HepG2 (cell line): ENCODE measurements at regions not wholly inside any gene's neighbourhood (a gene's known extent, or its start where the extent isn't known, plus 50 kb on each side); places are given as distances from the start of the nearest gene placed in this dataset.
"Not testable (repeated sequence)": the region's sequence is repeated elsewhere in the genome, so short reads cannot be mapped to it uniquely, and the experiment has no call there.

Source experiments
- ATAC-seq: fragments of 200-7000 bp; cut with Tn5 transposase; 3 replicates; pipeline ENCODE4 v1.9.1; 2020; ENCODE audit warnings: mild to moderate bottlenecking, moderate library complexity
- BruUV-seq: library from RNA; stranded (reverse); fragments of 400-500 nt; replicated peaks from 2 replicates; lab custom pipeline; 2021; lab: Mats Ljungman, UMichigan
- CTCF ChIA-PET: fragments of 300-600 bp; formaldehyde crosslinking; extraction: SDS; loops from one replicate; lab custom pipeline; 2021; ENCODE audit warnings: low total read pairs, inconsistent platforms, low intra/inter-chr PET ratio; lab: Yijun Ruan, JAX
- POLR2A ChIA-PET: fragments of 350-600 bp; sonication (Branson Sonifier 250); formaldehyde crosslinking; loops from one replicate; lab custom pipeline; 2020; ENCODE audit warnings: antibody characterized with exemption, inconsistent platforms; lab: Yijun Ruan, JAX
- DNase-seq: peaks from one replicate; pipeline ENCODE4 v3.0.0-alpha.2; 2015; ENCODE audit warnings: low spot score
- FAIRE-seq: peaks from 3 replicates; lab custom pipeline; 2011; peaks lifted over from hg19 to GRCh38; lab: Jason Lieb, UNC
- H2AFZ ChIP-seq: one replicate; pipeline ENCODE4 v1.6.1; 2011; ENCODE audit warnings: low read length, inconsistent platforms
- H3K27ac ChIP-seq: fragments of 300-600 bp; 3 replicates; pipeline ENCODE4 v1.8.0; 2011; ENCODE audit warnings: mixed run types, mild to moderate bottlenecking, mixed read lengths, low read length, inconsistent platforms; ENCODE audit not compliant: insufficient read depth; ENCODE audit errors: extremely low read length
- H3K27me3 ChIP-seq, 2 experiments: fragments of 200-600 bp in 1 of 2; 2 replicates in 1 of 2; 3 replicates in 1 of 2; pipeline versions ENCODE4 v1.6.0 to v1.8.0; 2011; ENCODE audit warnings: low read length in 2 of 2, mild to moderate bottlenecking in 2 of 2, moderate library complexity in 2 of 2, inconsistent platforms in 1 of 2; ENCODE audit not compliant: insufficient read depth in 2 of 2, control insufficient read depth in 1 of 2
- H3K36me3 ChIP-seq, 2 experiments: fragments of 200-600 bp in 1 of 2; replicated peaks in 1 of 2; 2 replicates in 1 of 2; 3 replicates in 1 of 2; pipeline versions ENCODE4 v1.5.1 to v1.8.0; 2011; ENCODE audit warnings: low read length in 2 of 2, inconsistent platforms in 1 of 2; ENCODE audit not compliant: insufficient read depth in 2 of 2, control insufficient read depth in 1 of 2
- H3K4me1 ChIP-seq: 2 replicates; pipeline ENCODE4 v1.5.1; 2012; ENCODE audit warnings: low read length, inconsistent platforms; ENCODE audit not compliant: insufficient read depth
- H3K4me2 ChIP-seq: 2 replicates; pipeline ENCODE4 v1.6.0; 2011; ENCODE audit warnings: low read depth, low read length, inconsistent platforms
- H3K4me3 ChIP-seq, 3 experiments: fragments of 200-600 bp in 1 of 3; sonication (generic), shearing (Covaris generic) in 1 of 3; replicated peaks in 1 of 3; 2 replicates each; pipeline ENCODE4 v1.5.1; 2011 to 2016; ENCODE audit warnings: low read length in 3 of 3, inconsistent platforms in 2 of 3, low read depth in 2 of 3, mild to moderate bottlenecking in 2 of 3, control low read depth in 1 of 3, mixed read lengths in 1 of 3; ENCODE audit not compliant: insufficient read depth in 1 of 3
- H3K79me2 ChIP-seq: one replicate; pipeline ENCODE4 v1.6.1; 2011; ENCODE audit warnings: low read length, inconsistent platforms; ENCODE audit not compliant: insufficient read depth
- H3K9ac ChIP-seq: 2 replicates; pipeline ENCODE4 v1.6.0; 2011; ENCODE audit warnings: mild to moderate bottlenecking, low read depth, low read length, inconsistent platforms; ENCODE audit not compliant: insufficient read depth
- H3K9me3 ChIP-seq: 2 replicates; pipeline ENCODE4 v1.5.1; 2012; ENCODE audit warnings: mild to moderate bottlenecking, low read length
- H4K20me1 ChIP-seq: 2 replicates; pipeline ENCODE4 v1.6.0; 2011; ENCODE audit warnings: inconsistent platforms, mild to moderate bottlenecking, low read length, moderate library complexity; ENCODE audit not compliant: insufficient read depth
- WGBS: methylation state at CpG from one replicate; pipeline ENCODE4 v1.1.6; 2017; ENCODE audit warnings: low lambda C conversion rate; 5-methylcytosine and 5-hydroxymethylcytosine counted together
- in situ Hi-C: cut with HindIII; loops from 2 replicates; pipeline ENCODE4 v1.10.0; 2017; ENCODE audit warnings: low pct_unique_long_range_greater_than_20kb; ENCODE audit not compliant: extremely low pct_ligation_motif_present
- intact Hi-C: fragments of 100-400 bp; cut with micrococcal nuclease; formaldehyde crosslinking; loops from one replicate; pipeline ENCODE4 v1.10.0; 2022; ENCODE audit not compliant: unreplicated experiment

- BruUV-seq, in situ Hi-C loops, H3K9me3 ChIP-seq, DNase-seq, H3K9ac ChIP-seq, H3K79me2 ChIP-seq, FAIRE-seq, H3K27ac ChIP-seq, intact Hi-C loops, H3K4me3 ChIP-seq, H2AFZ ChIP-seq, H3K27me3 ChIP-seq, POLR2A ChIA-PET, CTCF ChIA-PET, ATAC-seq, H3K4me2 ChIP-seq, H3K36me3 ChIP-seq, H3K4me1 ChIP-seq, H4K20me1 ChIP-seq: not testable (repeated sequence)
- 0% methylated on average over 1 of the region's 3 CpGs for WGBS
Measured at GRCh38 chr1:144516172-144516571, 54.7 kb upstream of the NBPF15 start.

- POLR2A ChIA-PET, BruUV-seq, FAIRE-seq, H4K20me1 ChIP-seq, DNase-seq, H3K4me1 ChIP-seq, H3K36me3 ChIP-seq, H3K27me3 ChIP-seq, CTCF ChIA-PET, intact Hi-C loops, H3K79me2 ChIP-seq, ATAC-seq, H2AFZ ChIP-seq, in situ Hi-C loops, H3K4me3 ChIP-seq, H3K9ac ChIP-seq, H3K9me3 ChIP-seq, H3K27ac ChIP-seq, H3K4me2 ChIP-seq: not testable (repeated sequence)
- WGBS = 13% methylated on average over 2 of the region's 2 CpGs
Measured at GRCh38 chr1:144516906-144517305, 55.4 kb upstream of the NBPF15 start.

- DNase-seq, H3K9me3 ChIP-seq, ATAC-seq, H3K36me3 ChIP-seq, H3K4me2 ChIP-seq, intact Hi-C loops, in situ Hi-C loops, H3K9ac ChIP-seq, POLR2A ChIA-PET, H3K4me3 ChIP-seq, H3K79me2 ChIP-seq, BruUV-seq, FAIRE-seq, H3K27ac ChIP-seq, H2AFZ ChIP-seq, H3K27me3 ChIP-seq, H3K4me1 ChIP-seq, H4K20me1 ChIP-seq, CTCF ChIA-PET: not testable (repeated sequence)
- WGBS = 44% methylated on average over 7 of the region's 9 CpGs
Measured at GRCh38 chr1:144518439-144518838, 57.0 kb upstream of the NBPF15 start.

- POLR2A ChIA-PET, H3K36me3 ChIP-seq, ATAC-seq, H3K27me3 ChIP-seq, H3K4me2 ChIP-seq, H3K4me1 ChIP-seq, H3K9ac ChIP-seq, BruUV-seq, CTCF ChIA-PET, intact Hi-C loops, H4K20me1 ChIP-seq, H3K9me3 ChIP-seq, H3K79me2 ChIP-seq, DNase-seq, H3K4me3 ChIP-seq, H2AFZ ChIP-seq, FAIRE-seq, in situ Hi-C loops, H3K27ac ChIP-seq: not testable (repeated sequence)
- WGBS = 59% methylated on average over 5 of the region's 12 CpGs
Measured at GRCh38 chr1:144519528-144520189, 58.2 kb upstream of the NBPF15 start.
